ENCODE measurements at regions not wholly inside any gene's neighbourhood (a gene's known extent, or its start where the extent isn't known, plus 50 kb on each side); places are given as distances from the start of the nearest gene placed in this dataset.

- no peak for TF ChIP-seq POLR2A (IDR thresholded peaks at IDR 0.05)
- TF ChIP-seq CTCF (IDR thresholded peaks at IDR 0.05): no peak
These were observed 142.7 kb upstream of the DOCK10 start for GRCh38 chr2:225184948-225185347.

All from thyroid gland (tissue), 4 donors.